HG02763 (cell line): ENCODE measurements at regions not wholly inside any gene's neighbourhood (a gene's known extent, or its start where the extent isn't known, plus 50 kb on each side); places are given as distances from the start of the nearest gene placed in this dataset.

Source experiments
- ATAC-seq: cut with Tn5 transposase; IDR thresholded peaks from one replicate; pipeline ENCODE4 v1.9.1; 2021; ENCODE audit warnings: mild to moderate bottlenecking, moderate library complexity; ENCODE audit not compliant: unreplicated experiment

GRCh38 chr16:86134802-86135461 lies 236.0 kb downstream of the IRF8 start:
- ATAC-seq = no peak

- ATAC-seq = no peak
Measured at GRCh38 chr16:86137359-86137758, 238.4 kb downstream of the IRF8 start.

GRCh38 chr16:86138121-86139085 lies 239.4 kb downstream of the IRF8 start:
- ATAC-seq = no peak

GRCh38 chr16:86142801-86143236 lies 243.9 kb downstream of the IRF8 start:
- ATAC-seq = no peak

- ATAC-seq = no peak
Measured at GRCh38 chr16:86143666-86144065, 244.7 kb downstream of the IRF8 start.

- ATAC-seq = no peak
Measured at GRCh38 chr16:86145669-86146068, 246.7 kb downstream of the IRF8 start.

GRCh38 chr16:86150641-86151238 lies 251.8 kb downstream of the IRF8 start:
- ATAC-seq = no peak

GRCh38 chr16:86151239-86151851 lies 252.4 kb downstream of the IRF8 start:
- no peak for ATAC-seq

GRCh38 chr16:86156155-86156554 lies 257.2 kb downstream of the IRF8 start:
- no peak for ATAC-seq

- ATAC-seq = no peak
Measured at GRCh38 chr16:86157616-86158247, 258.8 kb downstream of the IRF8 start.

- no peak for ATAC-seq
Measured at GRCh38 chr16:86158688-86159360, 259.9 kb downstream of the IRF8 start.

- no peak for ATAC-seq
Measured at GRCh38 chr16:86165479-86165878, 266.5 kb downstream of the IRF8 start.

- ATAC-seq = no peak
Measured at GRCh38 chr16:86166414-86166813, 267.5 kb downstream of the IRF8 start.

- ATAC-seq = no peak
Measured at GRCh38 chr16:86167061-86167460, 268.1 kb downstream of the IRF8 start.

GRCh38 chr16:86170720-86171119 lies 271.8 kb downstream of the IRF8 start:
- ATAC-seq = no peak

- ATAC-seq = no peak
Measured at GRCh38 chr16:86171329-86171728, 272.4 kb downstream of the IRF8 start.

GRCh38 chr16:86175816-86176215 lies 276.9 kb downstream of the IRF8 start:
- no peak for ATAC-seq

- ATAC-seq = no peak
Measured at GRCh38 chr16:86176462-86176861, 277.5 kb downstream of the IRF8 start.

GRCh38 chr16:86180244-86180643 lies 281.3 kb downstream of the IRF8 start:
- no peak for ATAC-seq

GRCh38 chr16:86180780-86181179 lies 281.8 kb downstream of the IRF8 start:
- ATAC-seq = no peak
